Stimulated activated effector memory CD8-positive, alpha-beta T cell treated with anti-CD3 and anti-CD28 coated beads, Interleukin-12 subunit alpha, Interleukin-12 subunit beta, amount 100 ng/mL, for 72 hours (primary cell): ENCODE measurements at regions not wholly inside any gene's neighbourhood (a gene's known extent, or its start where the extent isn't known, plus 50 kb on each side); places are given as distances from the start of the nearest gene placed in this dataset.

Experiments used
- ATAC-seq: fragments of 150-1000 bp; cut with Tn5 transposase; 2 replicates; pipeline ENCODE4 v1.10.0; 2021
- DNase-seq, 2 donors: peaks; one replicate each; pipeline ENCODE4 v3.0.0; 2021 to 2022; ENCODE audit warnings: low spot score in 2 of 2
- H3K27ac Mint-ChIP-seq: one replicate; pipeline ENCODE4 v1.8.0; 2022; ENCODE audit warnings: mild to moderate bottlenecking, mixed read lengths
- H3K36me3 Mint-ChIP-seq: one replicate; pipeline ENCODE4 v1.8.0; 2022; ENCODE audit warnings: mild to moderate bottlenecking, mixed read lengths
- H3K4me1 Mint-ChIP-seq: one replicate; pipeline ENCODE4 v1.8.0; 2022; ENCODE audit warnings: mixed read lengths
- H3K4me3 Mint-ChIP-seq: one replicate; pipeline ENCODE4 v1.8.0; 2022; ENCODE audit warnings: mild to moderate bottlenecking, mixed read lengths
- H3K9me3 Mint-ChIP-seq: one replicate; pipeline ENCODE4 v1.8.0; 2022; ENCODE audit warnings: mixed read lengths

DNA sequence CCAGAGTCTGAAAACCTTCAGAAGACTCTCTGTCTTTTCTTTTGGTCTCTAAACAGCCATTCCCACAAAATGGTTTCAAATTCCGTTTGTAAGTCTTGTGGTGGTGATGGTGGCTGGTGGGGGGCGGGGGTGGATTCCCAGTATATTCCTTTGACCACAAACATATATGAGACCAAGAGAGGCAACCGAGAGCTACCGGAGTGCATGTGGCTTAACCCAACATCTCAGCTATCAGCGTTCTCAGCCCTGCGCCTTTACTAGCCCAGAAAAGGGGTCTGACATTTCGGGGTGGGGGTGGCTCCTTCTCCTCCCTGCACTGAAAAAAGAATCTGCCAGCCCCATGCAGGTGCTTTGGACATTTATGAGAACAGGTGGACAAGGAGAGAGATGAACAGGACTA is 621.1 kb downstream of the ACTR3B start:
- no peak for ATAC-seq
- Mint-ChIP-seq H3K27ac (no peak overlapping the region), H3K4me3 (no peak overlapping the region), H3K4me1 (no peaks in the 10 kb centered on the region), H3K36me3 (no peaks in the 10 kb centered on the region), H3K9me3 (peaks cover 19% of the 10 kb centered on the region)
- DNase-seq: no peak

DNA sequence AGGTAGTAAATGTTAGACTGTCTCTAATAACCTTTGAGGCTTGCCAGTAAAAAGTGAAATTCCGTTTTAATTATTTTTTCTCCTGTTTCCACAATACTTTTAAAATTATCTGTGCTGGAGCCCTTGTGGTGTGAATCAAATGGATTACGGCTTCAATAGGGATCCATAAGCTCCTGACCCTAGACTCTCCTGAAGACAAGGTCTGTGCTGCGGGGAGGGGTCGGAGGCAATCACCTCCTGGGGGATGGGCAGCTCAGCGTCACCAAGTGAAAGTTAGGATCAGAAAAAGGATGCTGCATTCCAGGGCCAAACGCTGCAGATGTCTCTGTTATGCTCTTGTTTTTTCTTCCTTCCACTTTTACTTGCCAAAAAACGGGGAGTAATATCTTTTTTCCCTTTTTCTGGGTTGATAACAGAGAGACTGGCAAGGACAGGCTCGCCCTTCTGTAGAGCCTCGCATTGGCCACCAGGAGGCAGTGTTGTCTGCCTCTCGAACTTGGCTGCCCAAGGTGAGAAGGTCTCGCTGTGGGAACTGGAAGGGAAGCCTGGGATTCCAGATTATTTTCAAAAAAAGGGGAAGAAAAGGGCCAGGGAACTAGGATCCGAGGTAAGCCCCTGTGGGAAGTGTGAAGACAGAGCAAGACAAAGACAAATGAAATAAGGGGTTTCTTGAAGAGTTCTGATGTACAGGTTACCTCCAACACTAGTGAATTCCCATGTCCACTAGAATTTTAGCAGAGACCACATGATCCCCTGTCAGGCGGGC is 621.9 kb downstream of the ACTR3B start:
- no peaks in the 10 kb centered on the region for H3K4me1 Mint-ChIP-seq
- no peaks in the 10 kb centered on the region for H3K36me3 Mint-ChIP-seq
- H3K27ac Mint-ChIP-seq: no peak overlapping the region
- peaks cover 14% of the 10 kb centered on the region for H3K9me3 Mint-ChIP-seq
- ATAC-seq: no peak
- no peak for DNase-seq
- H3K4me3 Mint-ChIP-seq: no peak overlapping the region

DNA sequence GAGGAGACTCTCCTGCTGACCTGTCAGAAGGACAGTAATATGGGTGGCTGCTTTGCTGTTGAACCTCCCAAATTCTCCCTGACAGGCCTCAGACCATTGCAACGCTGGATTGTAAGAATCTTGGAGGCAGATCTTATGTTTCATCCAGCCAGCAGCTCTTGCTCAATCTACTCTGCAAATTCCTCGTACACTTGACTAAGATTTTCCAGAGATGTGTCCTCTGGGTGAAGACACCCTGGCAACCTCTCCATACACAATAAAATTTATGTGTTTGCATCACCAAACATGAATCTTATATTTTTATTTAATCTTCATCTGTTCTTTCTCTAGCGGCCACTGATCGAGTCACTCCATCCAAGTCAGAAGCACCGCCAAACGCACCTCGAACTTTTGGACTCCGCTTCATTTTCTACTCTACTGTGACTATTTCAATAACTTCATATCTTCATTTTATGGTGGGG is 623.1 kb downstream of the ACTR3B start:
- H3K27ac Mint-ChIP-seq: no peak overlapping the region
- DNase-seq: no peak
- H3K36me3 Mint-ChIP-seq: no peaks in the 10 kb centered on the region
- no peaks in the 10 kb centered on the region for H3K4me1 Mint-ChIP-seq
- ATAC-seq: no peak
- H3K9me3 Mint-ChIP-seq: peaks cover 20% of the 10 kb centered on the region
- H3K4me3 Mint-ChIP-seq: no peak overlapping the region

DNA sequence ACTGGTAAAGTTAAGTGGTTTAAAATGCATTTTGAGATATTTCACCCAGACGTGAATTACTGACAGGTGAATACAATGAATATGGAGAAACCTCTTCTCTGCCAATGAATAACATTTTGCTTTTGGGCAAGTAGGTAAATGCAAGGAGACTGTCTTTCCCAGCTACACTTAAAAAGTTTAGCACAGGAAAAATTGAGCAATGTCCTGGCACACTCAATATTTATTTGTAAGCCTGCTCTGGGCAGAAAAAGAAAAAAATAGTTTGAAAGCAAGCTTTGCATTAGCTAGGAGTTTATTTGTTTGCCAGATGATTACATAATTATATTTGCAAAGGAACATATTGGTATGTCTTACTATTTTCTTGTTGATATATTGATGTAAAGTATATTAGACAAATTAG is 624.2 kb downstream of the ACTR3B start:
- Mint-ChIP-seq H3K36me3 (no peaks in the 10 kb centered on the region), H3K4me1 (no peaks in the 10 kb centered on the region), H3K9me3 (peaks cover 21% of the 10 kb centered on the region), H3K27ac (no peak overlapping the region), H3K4me3 (no peak overlapping the region)
- ATAC-seq (no peak), DNase-seq (no peak)

DNA sequence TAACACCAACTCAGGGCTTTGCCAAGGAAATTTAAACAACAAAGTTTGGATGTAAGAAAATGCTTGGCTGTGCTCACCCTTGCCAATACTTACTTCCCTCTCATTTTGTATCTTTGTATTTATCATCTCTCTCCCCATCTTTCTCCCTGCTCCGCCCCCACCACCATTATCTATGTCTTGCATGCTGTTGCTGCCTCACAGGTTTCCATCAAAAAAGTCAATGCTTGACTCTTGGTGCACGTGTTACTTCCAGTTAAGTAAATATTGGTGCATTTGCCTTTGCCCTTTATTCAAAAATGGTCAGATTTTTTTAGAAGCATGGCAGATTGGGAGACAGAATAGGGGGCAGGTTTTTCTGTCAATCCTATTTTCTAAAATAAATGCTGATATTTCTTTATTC is 626.0 kb downstream of the ACTR3B start:
- no peaks in the 10 kb centered on the region for H3K36me3 Mint-ChIP-seq
- peaks cover 21% of the 10 kb centered on the region for H3K9me3 Mint-ChIP-seq
- no peak for ATAC-seq
- H3K27ac Mint-ChIP-seq: no peak overlapping the region
- no peaks in the 10 kb centered on the region for H3K4me1 Mint-ChIP-seq
- no peak for DNase-seq
- no peak overlapping the region for H3K4me3 Mint-ChIP-seq

DNA sequence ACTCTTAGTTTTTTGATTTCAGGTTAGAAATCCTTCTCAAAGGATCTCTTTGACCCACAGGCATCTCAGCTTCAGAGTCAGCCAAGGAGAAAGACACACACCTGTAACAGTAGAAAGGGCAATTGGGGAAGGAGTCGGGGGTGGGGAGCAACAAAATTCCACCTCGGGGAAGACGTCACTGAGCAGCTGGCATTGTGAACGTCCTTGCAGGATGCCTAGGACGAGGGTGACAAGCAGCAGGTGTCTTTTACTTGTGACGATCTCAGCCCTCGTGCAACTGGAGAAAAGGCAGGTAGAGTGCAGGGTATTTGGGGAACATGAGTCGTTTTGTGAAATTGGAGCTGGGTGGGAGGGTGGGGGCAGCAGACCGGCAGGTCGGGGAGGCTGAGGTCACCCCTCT is 627.0 kb downstream of the ACTR3B start:
- ATAC-seq: no peak
- no peaks in the 10 kb centered on the region for H3K4me1 Mint-ChIP-seq
- no peak overlapping the region for H3K27ac Mint-ChIP-seq

DNA sequence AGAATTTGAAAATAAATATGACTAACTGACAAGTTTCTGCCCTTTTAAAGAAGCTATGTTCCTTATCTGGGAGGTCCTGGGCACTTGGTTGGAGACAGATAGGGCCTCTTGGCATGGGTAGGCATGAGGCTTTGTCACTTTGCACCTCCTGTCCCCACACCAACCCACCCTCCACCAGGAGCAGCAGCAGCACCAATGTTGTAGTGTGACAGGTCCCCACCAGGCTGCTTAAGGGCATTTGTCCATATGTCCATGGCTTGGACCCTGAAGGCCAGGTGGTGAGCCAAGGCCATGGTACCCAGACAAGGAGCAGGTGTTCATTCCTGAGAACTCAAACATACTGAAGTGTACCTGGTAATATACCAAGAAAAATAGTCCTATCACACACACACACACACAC is 629.1 kb downstream of the ACTR3B start:
- ATAC-seq (no peak), DNase-seq (no peak)
- Mint-ChIP-seq H3K36me3 (no peaks in the 10 kb centered on the region), H3K9me3 (peaks cover 32% of the 10 kb centered on the region), H3K4me3 (no peak overlapping the region), H3K4me1 (no peaks in the 10 kb centered on the region), H3K27ac (no peak overlapping the region)

More for the DNA sequence above, 627.0 kb downstream of the ACTR3B start:
- no peaks in the 10 kb centered on the region for H3K36me3 Mint-ChIP-seq
- peaks cover 25% of the 10 kb centered on the region for H3K9me3 Mint-ChIP-seq
- DNase-seq: no peak
- no peak overlapping the region for H3K4me3 Mint-ChIP-seq

DNA sequence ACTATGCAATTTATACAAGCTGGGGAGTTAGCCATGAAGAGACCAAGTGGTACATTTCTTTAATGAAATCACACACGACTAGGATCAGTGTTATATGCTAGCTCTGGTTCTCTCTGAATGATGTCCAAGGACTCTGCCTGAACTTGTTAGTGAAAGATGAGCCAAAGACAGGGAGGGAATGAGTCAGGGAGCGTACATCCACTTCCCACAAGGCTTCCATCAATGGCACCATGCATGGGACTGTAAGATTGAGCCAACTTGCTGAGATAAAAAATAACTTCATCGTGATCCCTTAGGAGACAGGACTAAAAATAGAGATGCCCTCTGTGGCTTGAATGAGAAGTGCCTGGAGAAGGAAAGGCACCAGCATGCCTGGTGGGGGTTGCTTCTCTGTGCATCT is 629.7 kb downstream of the ACTR3B start:
- H3K9me3 Mint-ChIP-seq: peaks cover 28% of the 10 kb centered on the region
- H3K27ac Mint-ChIP-seq: no peak overlapping the region
- H3K4me3 Mint-ChIP-seq: no peak overlapping the region
- ATAC-seq (no peak), DNase-seq (no peak)
- H3K36me3 Mint-ChIP-seq: no peaks in the 10 kb centered on the region
- no peaks in the 10 kb centered on the region for H3K4me1 Mint-ChIP-seq

DNA sequence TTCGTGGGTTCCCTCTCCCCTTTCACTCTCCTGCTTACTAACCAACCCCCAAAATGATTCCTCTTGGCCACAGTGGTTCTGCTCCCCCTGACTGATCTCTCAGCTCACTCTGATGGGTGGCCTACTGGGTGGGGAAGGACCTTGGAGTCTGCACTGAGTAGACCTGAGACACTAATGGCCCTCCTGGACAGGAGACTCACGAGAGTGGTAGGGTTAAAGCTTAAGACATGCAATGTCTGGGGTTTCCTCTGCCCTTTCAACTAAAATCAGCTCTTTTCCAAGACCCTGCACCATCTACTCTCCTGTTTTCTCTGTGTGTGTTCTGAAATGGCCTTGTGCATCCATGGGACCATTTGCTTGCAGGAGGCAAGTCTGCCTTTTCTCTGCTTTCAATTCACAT is 631.4 kb downstream of the ACTR3B start:
- H3K36me3 Mint-ChIP-seq: no peaks in the 10 kb centered on the region
- no peak overlapping the region for H3K4me3 Mint-ChIP-seq
- no peak for ATAC-seq
- no peak overlapping the region for H3K27ac Mint-ChIP-seq
- no peak for DNase-seq
- no peaks in the 10 kb centered on the region for H3K4me1 Mint-ChIP-seq
- H3K9me3 Mint-ChIP-seq: peaks cover 23% of the 10 kb centered on the region

DNA sequence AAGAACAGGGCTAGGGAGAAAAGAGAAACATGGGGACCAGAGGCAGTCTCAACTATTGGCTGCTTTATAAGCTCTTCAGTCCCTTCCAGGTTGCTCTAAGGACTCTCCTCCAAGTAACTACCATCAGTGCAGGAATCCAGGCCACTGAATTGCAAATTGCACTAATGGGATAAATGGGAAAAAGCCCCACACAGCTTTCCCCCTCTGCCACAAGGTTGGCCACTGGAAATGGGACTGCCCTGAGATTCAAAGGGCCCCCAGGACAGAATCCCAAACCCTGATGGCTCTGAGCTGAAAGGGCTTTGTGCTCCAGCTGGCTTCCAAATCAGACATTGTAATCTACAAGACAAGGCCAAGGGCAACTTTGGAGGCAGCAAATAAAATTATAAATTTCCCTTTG is 633.2 kb downstream of the ACTR3B start:
- H3K4me1 Mint-ChIP-seq: no peaks in the 10 kb centered on the region
- no peaks in the 10 kb centered on the region for H3K36me3 Mint-ChIP-seq
- H3K27ac Mint-ChIP-seq: no peak overlapping the region
- peaks cover 15% of the 10 kb centered on the region for H3K9me3 Mint-ChIP-seq
- H3K4me3 Mint-ChIP-seq: no peak overlapping the region
- no peak for ATAC-seq
- DNase-seq: no peak

DNA sequence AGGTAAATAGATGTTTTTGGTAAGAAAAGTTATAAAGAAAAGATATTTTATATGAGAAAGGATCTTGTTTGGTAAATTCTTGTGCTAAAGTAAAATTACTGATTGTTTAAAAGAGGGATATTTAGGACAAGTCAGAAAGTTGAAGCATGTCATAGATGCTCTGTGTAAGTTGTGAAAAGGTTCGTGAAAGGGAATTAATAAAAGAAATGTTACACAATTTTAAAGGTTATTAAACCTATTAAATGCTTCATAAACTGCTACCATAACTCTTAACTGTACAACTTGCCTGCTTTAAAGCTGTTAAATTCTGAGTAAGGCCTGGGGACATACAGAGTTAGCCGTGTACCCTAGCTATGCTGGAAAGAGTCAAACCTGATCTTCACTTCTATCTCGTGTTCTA is 634.1 kb downstream of the ACTR3B start:
- ATAC-seq: no peak
- no peak overlapping the region for H3K4me3 Mint-ChIP-seq
- no peaks in the 10 kb centered on the region for H3K36me3 Mint-ChIP-seq
- H3K4me1 Mint-ChIP-seq: no peaks in the 10 kb centered on the region
- no peak overlapping the region for H3K27ac Mint-ChIP-seq
- no peak for DNase-seq
- peaks cover 15% of the 10 kb centered on the region for H3K9me3 Mint-ChIP-seq

DNA sequence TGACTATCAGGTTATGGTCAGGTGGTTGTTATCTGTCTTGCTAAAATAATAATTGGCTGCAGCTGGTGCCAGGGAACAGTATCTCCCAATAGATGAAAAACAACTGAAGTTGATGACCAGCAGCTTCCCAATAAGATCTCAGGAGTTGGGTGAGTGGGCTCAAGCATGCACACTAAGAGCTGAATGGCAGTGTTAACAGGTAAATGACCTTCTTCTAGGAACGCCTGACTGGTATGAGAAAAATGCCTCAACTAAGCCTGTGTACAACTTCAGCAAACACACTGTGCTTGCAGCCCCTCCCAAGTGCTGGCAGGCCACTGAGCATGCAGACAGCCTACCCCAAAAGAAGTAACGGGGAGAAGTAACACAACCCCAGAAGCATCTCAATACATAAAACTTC is 636.9 kb downstream of the ACTR3B start:
- Mint-ChIP-seq H3K9me3 (peaks cover 12% of the 10 kb centered on the region), H3K27ac (no peak overlapping the region), H3K4me3 (no peak overlapping the region), H3K36me3 (no peaks in the 10 kb centered on the region), H3K4me1 (no peaks in the 10 kb centered on the region)
- DNase-seq (no peak), ATAC-seq (no peak)

DNA sequence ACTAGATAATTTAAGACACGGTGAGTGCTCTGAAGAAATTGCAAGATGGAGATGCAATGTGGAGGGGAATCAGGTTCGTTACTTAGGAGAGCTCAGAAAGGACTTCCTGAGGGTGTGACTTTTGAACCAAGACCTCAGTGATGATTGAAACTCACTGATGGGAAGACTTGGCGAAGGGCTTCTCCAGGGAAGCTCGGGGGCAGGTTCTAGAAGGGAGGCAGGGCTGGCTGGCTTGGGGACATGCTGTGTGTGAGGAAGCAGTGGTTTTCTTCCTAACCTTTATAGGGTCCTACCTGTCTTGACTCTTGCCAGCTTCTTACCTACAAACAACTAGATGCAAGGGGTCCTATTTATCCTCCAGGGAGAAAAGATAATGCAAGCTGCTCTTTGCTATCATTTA is 637.9 kb downstream of the ACTR3B start:
- ATAC-seq (no peak), DNase-seq (no peak)
- Mint-ChIP-seq H3K27ac (no peak overlapping the region), H3K4me1 (no peaks in the 10 kb centered on the region), H3K4me3 (no peak overlapping the region), H3K9me3 (peaks cover 14% of the 10 kb centered on the region), H3K36me3 (no peaks in the 10 kb centered on the region)

DNA sequence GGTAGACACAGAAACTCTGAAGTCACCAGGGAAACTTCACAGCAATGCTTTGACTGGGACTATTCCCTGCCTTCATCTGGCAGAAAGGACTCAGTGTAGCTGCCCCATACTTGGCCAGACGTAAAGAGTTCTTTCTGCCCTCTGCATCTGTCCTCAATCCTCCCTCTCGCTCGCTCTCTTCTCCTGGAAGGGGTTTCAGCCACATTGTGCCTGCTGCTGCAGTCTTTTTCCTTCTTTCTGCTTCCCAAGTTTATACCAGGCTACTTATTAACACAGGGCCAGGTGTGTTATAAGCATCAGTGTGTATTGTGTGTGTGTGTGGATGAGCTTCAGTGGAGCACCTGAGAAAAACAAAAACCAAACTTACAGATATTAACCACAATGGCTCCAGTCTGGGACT is 638.4 kb downstream of the ACTR3B start:
- DNase-seq (no peak), ATAC-seq (no peak)
- H3K27ac Mint-ChIP-seq: no peak overlapping the region
- H3K4me1 Mint-ChIP-seq: no peaks in the 10 kb centered on the region
- H3K4me3 Mint-ChIP-seq: no peak overlapping the region
- H3K9me3 Mint-ChIP-seq: peaks cover 14% of the 10 kb centered on the region
- no peaks in the 10 kb centered on the region for H3K36me3 Mint-ChIP-seq

DNA sequence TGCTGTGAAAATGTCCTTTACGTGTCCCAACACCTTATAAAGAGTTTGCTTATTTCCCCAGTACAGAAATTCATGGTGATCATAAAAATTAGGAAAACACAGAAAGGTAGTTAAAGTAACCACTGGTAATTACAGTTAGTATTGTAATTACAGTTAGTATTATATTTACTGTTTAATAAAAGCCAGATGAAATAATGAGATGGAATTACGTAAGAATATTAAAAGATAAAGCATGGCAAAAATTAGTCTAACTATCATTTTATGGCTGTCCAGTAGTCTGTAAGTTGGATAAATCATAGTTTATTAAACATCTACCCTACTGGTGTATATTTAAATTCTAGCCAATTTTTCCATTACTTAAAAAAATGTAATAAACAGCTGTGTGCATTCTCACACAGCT is 638.8 kb downstream of the ACTR3B start:
- Mint-ChIP-seq H3K9me3 (peaks cover 11% of the 10 kb centered on the region), H3K36me3 (no peaks in the 10 kb centered on the region), H3K27ac (no peak overlapping the region), H3K4me3 (no peak overlapping the region), H3K4me1 (no peaks in the 10 kb centered on the region)
- DNase-seq (no peak), ATAC-seq (no peak)

DNA sequence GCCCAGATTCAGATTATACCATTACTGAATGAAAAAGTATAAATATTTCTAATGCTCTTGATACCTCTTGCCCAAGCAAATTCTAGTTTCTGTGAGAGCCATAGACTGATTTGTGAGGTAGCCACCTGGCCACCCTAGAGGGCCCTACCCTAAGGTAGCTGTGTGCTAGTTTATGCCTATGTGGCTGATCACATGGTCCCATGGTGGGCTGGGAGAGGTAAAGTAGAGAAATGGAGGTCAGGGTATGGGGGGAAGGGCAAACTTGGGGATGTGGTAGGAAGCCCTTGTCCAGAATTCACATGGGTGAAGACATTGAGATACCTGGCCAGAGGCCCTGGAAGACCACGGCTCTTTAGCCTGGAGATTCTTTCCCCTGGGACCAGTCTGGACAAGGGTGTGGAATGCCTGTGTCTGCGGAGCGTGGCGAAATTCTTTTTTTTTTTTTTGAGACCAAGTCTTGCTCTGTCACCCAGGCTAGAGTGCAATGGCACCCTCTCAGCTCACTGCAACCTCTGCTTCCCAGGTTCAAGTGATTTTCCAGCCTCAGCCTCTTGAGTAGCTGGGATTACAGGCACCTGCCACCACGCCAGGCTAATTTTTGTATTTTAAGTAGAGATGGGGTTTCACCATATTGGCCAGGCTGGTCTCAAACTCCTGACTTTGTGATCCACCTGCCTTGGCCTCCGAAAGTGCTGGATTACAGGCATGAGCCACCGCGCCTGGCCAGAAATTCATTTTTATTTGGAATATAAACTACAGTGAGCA is 639.4 kb downstream of the ACTR3B start:
- Mint-ChIP-seq H3K36me3 (no peaks in the 10 kb centered on the region), H3K27ac (no peak overlapping the region), H3K4me3 (no peak overlapping the region), H3K4me1 (no peaks in the 10 kb centered on the region), H3K9me3 (peaks cover 11% of the 10 kb centered on the region)
- no peak for DNase-seq
- peak; percentile 31 for ATAC-seq
